ENCODE measurements at regions not wholly inside any gene's neighbourhood (a gene's known extent, or its start where the extent isn't known, plus 50 kb on each side); places are given as distances from the start of the nearest gene placed in this dataset.

DNA sequence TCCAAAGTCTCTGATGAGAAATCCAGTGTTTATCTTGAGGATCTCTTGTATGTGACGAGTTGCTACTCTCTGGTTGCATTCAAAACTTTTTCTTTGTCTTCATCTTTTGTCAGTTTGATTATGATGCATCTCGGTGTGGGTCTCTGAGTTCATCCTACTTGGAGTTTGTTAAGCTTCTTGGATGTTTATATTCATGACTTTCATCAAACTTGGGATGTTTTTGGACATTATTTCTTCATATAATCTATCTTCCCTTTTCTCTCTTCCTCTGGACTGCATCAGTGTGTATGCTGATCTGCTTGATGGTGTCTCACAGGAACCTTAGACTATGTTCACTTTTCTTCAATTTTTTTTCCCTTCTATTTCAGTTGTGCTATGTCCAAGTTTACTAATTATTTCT, 320.4 kb downstream of the TLE3 start:
- TF ChIP-seq, protein P1, sequence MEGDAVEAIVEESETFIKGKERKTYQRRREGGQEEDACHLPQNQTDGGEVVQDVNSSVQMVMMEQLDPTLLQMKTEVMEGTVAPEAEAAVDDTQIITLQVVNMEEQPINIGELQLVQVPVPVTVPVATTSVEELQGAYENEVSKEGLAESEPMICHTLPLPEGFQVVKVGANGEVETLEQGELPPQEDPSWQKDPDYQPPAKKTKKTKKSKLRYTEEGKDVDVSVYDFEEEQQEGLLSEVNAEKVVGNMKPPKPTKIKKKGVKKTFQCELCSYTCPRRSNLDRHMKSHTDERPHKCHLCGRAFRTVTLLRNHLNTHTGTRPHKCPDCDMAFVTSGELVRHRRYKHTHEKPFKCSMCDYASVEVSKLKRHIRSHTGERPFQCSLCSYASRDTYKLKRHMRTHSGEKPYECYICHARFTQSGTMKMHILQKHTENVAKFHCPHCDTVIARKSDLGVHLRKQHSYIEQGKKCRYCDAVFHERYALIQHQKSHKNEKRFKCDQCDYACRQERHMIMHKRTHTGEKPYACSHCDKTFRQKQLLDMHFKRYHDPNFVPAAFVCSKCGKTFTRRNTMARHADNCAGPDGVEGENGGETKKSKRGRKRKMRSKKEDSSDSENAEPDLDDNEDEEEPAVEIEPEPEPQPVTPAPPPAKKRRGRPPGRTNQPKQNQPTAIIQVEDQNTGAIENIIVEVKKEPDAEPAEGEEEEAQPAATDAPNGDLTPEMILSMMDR (IDR thresholded peaks at IDR 0.05): no peak
- TF ChIP-seq POLR2A (IDR thresholded peaks at IDR 0.05): no peak

Data from vagina (tissue), 2 donors.